HG02610 (cell line): ENCODE measurements at regions not wholly inside any gene's neighbourhood (a gene's known extent, or its start where the extent isn't known, plus 50 kb on each side); places are given as distances from the start of the nearest gene placed in this dataset.

Experiments used
- ATAC-seq: cut with Tn5 transposase; IDR thresholded peaks from one replicate; pipeline ENCODE4 v1.9.1; 2021; ENCODE audit warnings: mild to moderate bottlenecking, moderate library complexity; ENCODE audit not compliant: unreplicated experiment

DNA sequence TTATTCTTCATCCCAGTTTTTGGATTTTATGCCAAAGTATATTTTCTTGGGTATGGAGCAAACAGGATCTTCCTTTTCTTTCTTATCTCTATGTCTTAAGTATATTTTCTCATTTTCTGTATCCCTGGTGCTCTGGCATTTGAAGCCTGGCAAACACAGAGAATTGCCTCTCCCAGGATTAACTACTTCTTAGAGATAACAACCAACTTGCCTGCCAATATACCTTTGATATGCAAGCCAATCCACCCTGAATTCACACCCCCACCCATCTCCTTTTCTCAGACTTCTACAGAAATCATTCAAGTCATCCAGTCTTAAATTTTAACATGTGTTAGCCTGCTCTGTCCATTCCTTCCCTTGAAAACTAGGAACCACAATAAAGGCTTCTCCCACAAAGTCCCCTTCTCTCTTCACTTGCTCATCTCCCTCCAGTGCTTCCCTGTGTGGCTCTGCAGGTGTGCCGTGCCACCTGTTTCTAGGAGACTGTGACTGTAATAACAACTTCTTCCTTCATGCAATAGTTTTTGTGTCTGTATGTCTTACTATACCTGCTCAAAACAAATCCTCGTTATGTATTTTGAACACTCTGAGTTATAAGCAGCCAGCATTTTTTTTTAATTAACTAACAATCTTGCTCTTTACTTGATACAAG, 649.7 kb upstream of the RIOK2 start:
- no peak for ATAC-seq

DNA sequence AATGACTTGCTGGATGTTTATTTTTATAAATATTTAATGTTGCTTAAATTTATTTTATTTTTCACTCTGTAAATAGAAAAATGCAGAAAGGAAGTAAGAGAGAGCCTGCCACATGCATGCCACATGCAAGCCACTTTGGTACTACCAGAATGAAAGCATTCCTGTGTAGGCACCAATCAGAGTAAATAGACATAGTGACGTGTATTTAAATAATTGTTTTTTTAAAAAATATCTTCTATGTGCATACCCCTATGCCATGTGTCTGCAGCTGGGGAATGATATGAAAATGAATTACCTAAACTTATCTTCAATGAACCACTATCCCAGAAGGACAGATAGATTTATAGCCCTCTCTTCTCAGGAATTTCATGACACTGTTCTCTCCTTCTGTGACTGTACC, 651.5 kb upstream of the RIOK2 start:
- ATAC-seq, result no peak

DNA sequence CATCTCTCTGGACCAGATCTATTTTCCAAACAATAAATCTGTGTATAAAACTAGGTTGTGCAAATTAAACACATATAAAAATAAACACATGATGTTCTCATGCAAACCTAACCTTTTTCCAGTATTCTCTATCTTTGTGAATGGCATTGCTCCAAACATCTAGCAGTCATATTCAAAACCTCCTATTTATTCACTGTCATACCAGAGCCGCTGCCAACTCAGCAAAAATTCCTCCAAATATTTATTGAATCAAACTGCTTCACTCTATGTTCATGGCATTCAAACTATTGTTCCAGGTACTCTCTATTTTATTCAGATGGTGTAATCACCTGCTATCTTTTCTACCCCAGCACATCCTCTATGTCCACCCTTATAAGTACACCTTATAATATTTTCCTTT, 652.1 kb upstream of the RIOK2 start:
- ATAC-seq, result no peak

DNA sequence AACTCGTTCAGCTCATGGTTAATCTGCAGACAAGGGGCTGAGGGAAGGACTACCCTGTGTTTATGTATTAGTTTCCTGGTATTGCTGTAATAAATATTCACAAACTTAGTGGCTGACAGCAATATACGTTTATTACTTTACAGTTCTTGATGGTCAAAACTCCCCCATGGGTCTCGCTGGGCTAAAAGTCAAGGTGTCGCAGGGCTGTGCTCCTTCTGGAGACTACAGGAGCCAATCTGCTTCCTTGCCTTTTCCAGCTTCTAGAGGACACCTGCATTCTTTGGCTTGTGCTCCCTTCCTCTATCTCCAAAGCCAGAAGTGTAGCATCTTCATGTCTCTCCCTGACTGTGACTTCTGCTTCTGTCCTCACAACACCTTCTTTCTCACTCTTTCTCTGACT, 653.8 kb upstream of the RIOK2 start:
- no peak for ATAC-seq

DNA sequence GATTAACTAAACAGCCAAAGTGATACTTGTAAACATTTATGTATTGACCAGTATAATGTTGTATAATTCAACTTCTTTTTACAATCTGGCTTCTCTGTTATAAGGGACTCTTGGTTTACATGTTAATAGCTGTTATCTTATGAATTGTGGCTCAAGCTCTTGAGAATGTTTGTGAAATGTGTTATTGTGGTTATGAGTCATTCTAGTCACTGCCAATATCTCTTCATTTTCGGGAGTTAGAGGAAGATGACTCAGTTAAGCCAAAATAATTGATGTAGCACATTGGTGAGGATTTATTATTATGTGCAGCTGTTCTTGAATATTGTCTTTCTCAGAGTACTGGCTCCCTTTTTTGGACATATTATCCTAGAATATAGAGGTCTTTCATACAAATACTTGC, 655.2 kb upstream of the RIOK2 start:
- peak; percentile 98 for ATAC-seq

DNA sequence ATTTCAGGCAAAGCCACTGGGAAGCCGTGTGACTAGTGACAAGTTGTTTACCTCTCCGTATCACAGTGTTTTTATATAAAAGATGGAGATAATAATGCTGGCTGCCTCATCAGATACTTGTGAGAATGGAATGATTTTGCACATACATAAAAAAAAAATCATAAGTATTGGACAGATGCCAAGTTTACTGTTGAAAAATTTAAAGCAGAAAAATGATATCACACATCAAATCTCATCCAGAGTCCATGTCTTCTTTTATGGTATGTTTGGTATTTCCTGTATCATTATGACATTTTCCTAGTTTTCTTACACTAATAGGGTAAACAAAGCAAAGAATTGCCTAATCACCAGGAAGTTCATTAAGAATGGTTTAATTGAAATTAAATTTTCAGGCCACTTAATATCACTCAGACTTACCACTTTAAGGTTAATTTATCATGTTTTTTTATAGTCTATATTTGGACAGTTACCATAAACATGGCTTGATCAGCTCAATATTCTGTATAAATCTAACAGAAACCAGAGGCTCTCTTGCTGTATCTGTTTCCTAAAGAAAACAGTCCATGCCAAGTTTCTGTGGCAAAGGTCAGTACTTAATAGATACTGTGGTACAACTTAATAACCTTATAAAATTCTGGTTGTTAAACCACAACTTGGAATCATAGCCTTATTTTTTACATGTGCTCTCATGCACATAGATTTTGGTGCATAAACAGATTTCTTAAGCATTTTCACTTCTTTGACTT, 656.5 kb upstream of the RIOK2 start:
- no peak for ATAC-seq

DNA sequence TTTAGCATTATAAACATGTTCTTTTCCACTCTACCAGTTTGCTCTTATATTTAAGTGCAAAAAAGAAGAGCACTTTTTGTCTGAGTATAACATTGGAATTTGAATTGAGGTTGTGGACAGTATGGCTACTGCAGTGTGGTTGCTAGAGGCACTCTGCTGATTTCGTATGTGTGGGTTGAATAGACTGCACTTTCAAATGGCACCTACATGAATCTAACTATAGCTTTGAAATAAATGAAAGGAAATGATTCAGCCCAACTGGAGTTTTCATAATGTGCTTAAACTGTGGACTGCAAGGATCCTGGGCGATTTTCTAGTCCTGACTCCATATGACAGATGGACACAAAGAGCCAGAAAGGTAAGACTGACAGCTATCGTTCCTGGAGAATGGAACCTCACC, 657.6 kb upstream of the RIOK2 start:
- no peak for ATAC-seq

DNA sequence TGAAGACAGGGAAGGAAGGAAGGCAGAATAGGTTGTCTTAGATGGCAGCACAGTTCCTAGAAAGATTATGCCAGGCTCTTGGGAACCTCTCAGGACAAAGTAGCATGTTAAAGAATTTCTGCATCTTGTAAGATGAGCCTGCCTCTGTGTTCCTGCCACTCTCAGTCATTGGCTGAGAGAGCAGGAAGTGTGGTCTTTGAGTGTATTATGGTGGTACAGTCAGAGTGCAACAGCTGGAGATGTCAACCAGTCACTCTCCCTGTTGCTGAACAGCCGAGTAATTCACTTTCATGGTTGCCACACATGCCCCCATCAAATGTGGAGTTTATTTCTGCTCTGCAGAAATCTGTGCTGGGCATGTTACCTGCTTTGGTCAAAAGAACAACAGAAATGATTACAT, 659.6 kb upstream of the RIOK2 start:
- ATAC-seq, result peak; percentile 31

DNA sequence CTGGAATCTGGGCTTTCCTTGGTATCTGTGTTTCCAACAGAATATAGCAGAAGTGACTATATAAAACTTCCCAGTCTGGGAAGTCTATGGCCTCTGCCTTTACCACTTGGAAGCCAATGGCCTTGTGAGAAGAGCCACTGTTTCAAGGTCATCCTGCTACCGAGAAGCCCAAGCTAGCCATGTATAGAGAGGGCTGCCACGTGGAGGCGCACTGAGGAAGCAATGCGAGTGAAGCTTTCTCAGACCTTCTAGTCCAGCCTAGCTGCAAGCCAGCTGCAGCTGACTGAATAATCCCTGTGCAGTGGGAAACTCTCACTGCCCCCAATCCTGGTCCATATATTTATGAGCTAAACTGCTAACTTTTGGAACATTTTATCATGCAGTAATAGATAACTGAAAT, 661.8 kb upstream of the RIOK2 start:
- ATAC-seq, result no peak

DNA sequence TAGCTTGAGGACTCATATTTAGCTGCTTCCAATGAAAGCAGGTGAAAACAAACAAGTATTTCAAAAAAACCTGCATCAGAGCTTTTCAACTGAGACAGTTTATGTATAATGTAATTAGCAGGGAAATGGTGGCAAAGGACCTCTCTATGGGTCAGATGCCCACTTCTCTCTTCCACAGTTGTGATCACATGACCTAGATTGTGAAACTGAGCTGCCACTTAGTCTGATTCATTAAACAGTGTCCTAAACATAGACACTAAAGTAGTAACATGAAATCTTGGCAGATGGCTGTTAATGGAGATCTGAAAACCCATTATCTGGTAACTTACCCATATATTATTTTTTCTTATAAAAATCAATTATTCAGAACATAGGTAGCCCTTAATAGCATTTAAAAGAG, 663.6 kb upstream of the RIOK2 start:
- ATAC-seq, result no peak

DNA sequence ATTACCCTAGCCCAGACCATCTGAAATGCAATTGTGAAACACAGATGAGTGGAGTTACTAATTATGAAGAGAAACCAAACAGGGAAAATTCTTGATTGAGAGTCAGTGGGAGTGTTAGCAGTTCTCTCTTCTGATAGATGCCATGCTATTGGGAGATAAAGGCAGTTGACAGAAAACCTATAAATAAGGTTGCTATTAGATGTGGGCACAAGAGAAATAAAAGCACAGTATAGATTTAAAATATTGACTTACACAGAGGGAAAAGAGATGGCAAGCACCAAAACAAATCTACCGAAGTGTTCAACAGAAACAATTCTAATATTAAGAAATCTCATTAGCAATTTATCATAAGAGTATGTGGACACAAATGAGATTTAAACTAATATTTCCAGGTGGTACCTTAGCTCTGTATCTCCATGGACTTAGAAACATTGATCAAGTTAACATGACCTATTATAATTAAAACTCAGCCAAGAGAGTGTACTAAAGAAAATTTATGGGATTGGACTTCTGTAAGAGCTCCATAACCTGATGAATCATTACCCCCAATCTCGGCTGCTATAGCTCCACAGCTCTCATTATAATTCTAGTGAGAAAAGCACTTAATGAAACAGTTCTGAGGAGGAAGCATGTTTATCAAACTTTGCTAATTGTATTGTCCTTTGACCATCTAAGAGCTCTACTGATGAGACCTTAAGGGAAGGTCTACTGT, 665.0 kb upstream of the RIOK2 start:
- ATAC-seq, result no peak

DNA sequence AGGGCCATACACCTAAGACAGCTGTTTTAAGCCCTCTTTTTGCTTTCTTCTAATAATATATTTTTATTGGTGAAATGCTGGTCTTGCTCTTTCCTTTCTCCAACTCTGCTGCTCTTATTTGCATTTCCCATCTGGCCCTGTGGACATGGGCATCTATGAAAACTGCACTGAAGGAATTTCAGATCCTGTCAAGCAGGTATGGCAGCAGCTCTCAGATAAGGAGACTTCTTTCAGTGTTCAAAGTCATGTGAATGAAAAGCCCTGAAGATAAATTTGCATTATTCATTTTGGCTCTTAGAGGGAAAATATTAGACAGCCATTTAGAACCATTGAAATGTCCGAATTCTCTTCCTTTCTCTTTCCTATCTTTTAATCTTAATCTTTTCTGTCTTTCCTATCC, 668.0 kb upstream of the RIOK2 start:
- ATAC-seq, result no peak

DNA sequence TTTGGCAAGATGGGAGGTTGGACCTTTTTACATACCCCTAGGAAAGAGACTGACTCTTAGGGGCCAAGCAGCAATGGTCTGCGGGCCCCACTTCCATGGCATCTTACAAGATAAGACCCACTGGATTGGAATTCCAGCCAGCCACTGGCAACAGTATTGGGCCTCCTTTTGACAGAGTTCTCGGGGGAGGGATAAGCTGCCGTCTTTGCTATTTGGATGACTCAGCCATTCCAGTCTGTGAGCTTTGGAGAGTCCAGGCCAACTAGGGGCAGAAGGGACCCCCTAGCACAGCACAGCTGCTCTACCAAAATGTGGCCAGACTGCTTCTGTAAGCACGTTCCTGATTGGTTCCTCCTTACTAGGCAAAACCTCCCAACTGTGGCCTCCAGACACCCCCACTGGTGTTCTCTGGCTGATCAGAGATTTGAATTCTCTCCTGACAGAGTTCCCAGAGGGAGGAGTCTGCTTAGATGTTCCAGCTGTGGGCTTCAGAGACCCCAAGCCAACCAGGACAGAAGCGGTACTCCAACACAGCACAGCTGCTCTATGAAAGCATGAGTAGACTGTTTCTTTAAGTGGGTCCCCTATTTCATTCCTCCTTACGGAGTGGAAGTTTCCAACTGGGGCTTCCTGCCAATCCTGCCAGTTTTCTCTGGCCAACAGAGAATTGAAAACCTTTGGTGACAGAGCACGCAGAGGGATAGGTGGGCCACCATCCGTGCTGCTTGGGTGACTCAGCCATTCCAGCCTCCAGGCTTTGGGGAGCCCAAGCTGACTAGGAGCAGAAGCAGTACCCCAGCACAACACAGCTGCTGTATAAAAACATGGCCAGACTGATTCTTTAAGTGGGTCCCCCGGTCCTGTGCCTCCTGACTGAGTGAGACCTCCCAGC, 672.1 kb upstream of the RIOK2 start:
- ATAC-seq, result no peak

DNA sequence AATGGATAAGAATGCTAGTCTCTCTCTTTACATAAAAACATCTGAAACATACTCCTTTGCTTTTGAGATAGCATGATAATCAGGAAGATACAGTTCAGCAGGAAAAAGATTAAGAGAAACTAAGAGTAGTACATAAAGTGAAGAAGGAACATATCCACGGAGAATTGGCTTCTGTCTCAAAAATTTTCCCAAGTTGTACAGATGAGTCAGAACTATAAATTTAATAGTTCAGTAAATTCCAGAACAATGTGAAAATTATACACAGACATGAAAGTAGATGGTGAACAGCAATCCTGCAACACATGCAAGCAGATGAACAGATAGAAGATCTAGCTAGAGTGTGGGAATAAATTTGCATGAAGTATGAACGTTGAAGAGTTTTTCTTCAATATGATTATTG, 691.4 kb upstream of the RIOK2 start:
- no peak for ATAC-seq

DNA sequence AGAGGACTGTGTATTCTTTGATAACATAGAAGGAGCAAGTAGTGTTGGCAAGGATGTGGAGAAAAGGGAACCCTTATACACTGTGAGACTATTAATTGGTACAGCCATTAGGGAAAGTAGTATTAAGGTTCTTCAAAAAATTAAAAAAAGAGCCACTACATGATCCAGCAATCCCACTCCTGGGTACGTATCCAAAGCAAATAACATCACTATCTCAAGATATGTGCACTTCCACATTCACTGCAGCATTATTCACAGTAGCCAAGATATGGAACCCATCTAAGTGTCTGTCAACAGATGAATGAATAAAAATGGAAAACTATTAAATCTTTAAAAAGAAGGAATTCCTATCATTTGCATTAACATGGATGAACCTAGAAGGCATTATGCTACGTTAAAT, 693.2 kb upstream of the RIOK2 start:
- no peak for ATAC-seq

DNA sequence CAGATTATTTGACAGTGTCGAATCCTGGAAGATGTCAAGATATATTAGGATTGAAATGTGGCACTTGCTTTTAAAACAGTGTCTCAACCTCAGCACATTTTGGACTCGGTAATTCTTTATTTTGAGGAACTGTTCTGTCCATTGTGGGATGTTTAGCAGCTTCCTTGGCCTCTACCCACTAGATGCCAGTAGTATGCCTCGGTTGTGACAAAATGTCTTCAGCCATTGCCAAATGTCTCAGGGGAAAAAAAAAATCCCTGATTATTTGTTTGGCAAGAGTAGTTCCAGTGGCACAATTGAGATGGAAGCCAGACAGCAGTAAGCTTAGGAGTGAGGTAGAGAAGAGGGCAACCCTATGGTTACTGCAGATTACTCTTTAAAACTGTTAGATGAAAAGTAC, 694.5 kb upstream of the RIOK2 start:
- ATAC-seq, result no peak

DNA sequence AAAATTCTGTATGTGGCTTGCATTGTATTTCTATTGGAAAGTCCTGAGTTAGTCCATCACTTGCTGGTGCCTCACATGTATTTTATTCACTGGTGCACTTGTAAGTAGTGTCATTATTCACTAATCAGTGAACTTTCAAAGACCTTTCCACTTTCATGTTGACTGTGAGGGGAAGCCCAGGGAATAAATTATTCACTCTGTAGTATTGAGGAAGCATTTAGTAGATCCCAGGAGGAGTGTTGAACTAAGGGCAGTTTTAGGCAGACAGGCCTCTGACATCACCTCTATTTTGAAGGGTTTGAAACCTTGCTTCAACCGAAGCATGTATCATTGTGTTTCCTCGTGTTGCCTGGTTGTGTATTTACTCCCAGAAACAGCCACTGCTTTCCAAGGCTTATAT, 705.4 kb upstream of the RIOK2 start:
- peak; percentile 94 for ATAC-seq

DNA sequence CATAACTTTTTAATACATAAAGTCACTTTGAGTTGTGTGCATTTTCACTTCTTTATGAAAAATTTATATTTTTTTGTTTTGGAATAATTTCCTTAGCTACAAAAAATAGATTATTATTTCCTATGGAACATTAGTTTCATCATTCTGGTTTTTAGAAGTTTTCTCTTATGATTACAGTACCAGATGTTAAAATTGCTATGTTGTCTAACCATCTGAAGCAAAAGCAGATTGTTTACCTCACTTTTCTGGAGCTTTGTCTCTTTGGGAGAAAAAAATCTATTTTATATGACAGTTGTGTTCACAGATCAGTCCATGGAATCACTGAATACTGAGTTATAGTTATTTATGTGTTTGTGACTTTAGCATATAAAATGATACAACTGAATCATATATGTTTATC, 708.9 kb upstream of the RIOK2 start:
- ATAC-seq, result no peak

DNA sequence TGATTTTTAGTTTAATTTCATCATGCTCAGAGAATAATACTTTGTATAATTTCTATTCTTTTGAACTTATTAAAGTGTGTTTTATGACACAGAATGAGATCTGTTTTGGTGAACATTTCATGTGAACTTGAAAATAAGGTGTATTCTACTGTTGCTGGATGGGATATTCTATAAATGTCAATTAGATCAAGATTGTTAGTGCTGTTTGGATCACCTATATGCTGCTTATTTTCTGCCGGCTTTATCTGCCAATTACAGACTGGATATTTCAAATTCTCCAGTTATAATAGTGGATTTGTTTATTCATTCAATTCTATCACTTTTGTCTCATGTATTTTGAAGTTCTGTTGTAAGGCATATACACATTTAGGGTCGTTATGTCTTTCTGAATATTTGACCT, 720.7 kb upstream of the RIOK2 start:
- no peak for ATAC-seq

DNA sequence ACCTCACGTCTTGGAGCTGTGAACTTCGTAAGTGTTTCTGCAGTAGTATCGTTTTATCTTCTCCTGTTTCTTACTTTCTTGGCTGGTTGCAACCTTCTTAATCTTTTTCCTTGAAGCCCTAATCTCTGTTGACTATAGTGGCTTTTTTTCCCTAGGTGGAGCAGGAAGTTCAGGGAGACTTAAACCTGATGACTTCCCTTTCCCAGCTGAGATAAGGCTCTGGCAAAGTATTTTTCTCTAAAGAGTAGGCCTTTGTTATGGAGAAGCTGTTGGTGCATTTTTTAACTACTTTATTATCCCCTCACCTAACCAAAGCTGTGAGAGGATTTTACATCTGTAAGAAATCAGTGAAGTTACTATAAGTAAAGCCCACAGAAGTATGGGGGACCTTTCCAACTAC, 723.1 kb upstream of the RIOK2 start:
- ATAC-seq, result no peak

DNA sequence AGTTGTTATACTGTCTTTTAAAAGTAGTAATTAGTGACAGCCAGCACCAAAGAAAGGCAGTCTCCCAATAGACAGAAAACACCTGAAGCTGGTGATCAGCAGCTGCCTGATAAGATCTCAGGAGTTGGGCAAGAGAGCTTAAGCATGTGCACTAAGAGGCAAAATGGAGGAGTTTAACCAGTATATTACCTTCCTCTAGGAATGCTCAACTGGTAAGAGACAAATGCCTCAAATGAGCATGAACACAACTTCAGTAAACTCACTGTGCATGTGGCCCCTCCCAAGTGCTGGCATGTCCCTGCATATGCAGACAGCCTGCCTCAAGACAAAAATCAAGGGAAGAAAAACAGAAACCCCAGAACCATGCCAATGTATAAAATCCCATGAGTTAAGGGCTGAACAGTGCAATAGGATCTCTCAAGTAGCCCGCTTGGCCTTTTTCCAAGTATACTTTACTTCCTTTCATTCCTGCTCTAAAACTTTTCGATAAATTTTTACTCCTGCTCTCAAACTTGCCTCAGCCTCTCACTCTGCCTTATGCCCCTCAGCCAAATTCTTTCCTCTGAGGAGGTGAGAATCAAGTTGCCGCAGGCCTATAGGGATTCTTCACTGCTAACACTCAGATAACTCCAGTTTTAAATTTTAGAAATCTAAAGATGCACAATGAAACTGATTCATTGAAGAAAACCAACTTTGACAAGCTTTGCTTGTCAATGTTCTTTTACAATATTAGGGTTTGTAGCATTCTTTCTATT, 724.8 kb upstream of the RIOK2 start:
- ATAC-seq, result no peak
